ENCODE measurements at regions not wholly inside any gene's neighbourhood (a gene's known extent, or its start where the extent isn't known, plus 50 kb on each side); places are given as distances from the start of the nearest gene placed in this dataset.

DNA sequence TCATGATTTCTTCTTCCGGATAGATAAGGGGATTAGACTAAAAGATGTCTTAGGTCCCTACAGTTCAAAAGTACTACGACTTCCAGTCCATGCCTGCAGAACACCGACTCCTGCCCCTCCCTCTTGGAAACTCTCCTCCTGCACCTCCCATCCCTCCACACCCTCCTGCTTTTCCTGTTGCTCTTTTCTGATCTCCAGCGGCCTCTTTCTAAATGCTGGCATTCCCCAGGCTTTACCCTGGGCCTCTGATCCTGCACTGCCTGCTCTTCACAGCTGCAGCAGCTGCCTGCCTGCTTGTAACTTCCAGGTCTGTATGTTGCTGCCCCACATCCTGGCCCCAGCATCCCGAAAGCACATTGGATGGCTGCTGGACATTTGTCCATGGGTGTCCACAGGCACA is 154.2 kb downstream of the KCNJ12 start:
- TF ChIP-seq, protein P1, sequence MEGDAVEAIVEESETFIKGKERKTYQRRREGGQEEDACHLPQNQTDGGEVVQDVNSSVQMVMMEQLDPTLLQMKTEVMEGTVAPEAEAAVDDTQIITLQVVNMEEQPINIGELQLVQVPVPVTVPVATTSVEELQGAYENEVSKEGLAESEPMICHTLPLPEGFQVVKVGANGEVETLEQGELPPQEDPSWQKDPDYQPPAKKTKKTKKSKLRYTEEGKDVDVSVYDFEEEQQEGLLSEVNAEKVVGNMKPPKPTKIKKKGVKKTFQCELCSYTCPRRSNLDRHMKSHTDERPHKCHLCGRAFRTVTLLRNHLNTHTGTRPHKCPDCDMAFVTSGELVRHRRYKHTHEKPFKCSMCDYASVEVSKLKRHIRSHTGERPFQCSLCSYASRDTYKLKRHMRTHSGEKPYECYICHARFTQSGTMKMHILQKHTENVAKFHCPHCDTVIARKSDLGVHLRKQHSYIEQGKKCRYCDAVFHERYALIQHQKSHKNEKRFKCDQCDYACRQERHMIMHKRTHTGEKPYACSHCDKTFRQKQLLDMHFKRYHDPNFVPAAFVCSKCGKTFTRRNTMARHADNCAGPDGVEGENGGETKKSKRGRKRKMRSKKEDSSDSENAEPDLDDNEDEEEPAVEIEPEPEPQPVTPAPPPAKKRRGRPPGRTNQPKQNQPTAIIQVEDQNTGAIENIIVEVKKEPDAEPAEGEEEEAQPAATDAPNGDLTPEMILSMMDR (conservative IDR thresholded peaks at IDR 0.05; ENCODE audit: low read depth, low read length): no peak
- no peak for TF ChIP-seq EZH2 (IDR thresholded peaks at IDR 0.05; ENCODE audit: borderline replicate concordance, low read depth, low read length, poor library complexity, severe bottlenecking)
